ENCODE measurements at regions not wholly inside any gene's neighbourhood (a gene's known extent, or its start where the extent isn't known, plus 50 kb on each side); places are given as distances from the start of the nearest gene placed in this dataset.

DNA sequence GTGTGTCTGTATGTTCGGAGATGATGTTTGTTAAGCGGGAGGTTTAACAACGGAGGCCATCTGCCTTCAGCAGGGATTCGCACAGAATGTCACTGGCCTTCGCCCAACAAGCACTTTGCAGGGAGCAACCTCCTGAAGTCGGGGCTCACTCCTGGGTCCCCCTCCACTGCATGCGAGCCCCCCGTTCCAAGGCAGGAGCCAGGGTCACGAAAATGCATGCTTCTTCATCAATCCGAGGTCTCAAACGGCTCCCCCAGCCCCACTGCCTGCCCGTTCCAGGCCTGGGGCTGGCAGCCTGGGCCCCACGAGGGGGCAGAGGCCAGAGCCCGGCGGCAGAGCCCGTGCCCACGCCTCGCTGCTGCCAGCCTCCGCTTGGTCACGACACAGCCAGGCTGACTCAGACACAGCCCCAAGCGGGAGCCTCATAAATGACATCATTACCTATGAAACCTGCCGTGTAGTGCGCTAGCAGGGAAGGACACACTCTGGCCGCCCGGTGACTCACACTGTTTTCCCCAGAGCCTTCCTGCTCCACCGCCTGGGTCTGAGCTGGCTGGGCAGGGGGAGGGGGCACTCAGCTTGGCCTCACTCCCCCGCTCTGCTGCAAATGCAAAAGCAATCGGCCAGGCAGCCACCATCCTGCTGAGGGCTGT lies 169.5 kb upstream of the RTL1 start:
- DNase-seq, result no peak
- Mint-ChIP-seq H3K4me3 (no peak overlapping the region), H3K4me1 (peaks cover 16 to 20% of the 10 kb centered on the region in 2 donors), H3K27me3 (ENCODE audit: low read depth in 3 of 3) (peaks cover 2 to 8% (median 4%) of the 10 kb centered on the region in 3 donors), H3K9me3 (no peaks in the 10 kb centered on the region), H3K36me3 (no peaks in the 10 kb centered on the region), H3K27ac (no peak overlapping the region)

DNA sequence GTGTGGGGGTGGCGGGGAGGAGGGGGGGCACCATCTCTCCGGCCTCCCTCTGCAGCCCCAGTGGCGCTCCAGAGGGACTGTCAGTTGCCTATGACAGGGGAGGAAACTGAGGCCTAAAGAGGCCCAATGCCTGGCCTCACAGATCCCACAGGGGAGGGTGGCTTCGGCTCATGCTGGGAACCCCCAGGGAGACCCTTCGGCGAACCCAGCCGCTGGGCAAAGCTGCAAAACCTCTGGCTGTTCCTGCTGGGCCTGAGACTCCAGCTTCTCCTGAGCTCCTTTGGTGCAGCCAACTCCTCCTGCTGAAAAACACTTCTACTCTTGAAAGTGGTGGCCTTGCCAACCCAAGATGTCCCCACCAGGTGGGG lies 170.1 kb upstream of the RTL1 start:
- H3K27me3 Mint-ChIP-seq (ENCODE audit: low read depth in 3 of 3), result peaks cover 6 to 8% (median 8%) of the 10 kb centered on the region in 3 donors
- no peaks in the 10 kb centered on the region for H3K36me3 Mint-ChIP-seq
- H3K4me1 Mint-ChIP-seq, result peaks cover 16 to 20% of the 10 kb centered on the region in 2 donors
- no peak overlapping the region for H3K4me3 Mint-ChIP-seq
- no peaks in the 10 kb centered on the region for H3K9me3 Mint-ChIP-seq
- no peak overlapping the region for H3K27ac Mint-ChIP-seq
- no peak for DNase-seq

DNA sequence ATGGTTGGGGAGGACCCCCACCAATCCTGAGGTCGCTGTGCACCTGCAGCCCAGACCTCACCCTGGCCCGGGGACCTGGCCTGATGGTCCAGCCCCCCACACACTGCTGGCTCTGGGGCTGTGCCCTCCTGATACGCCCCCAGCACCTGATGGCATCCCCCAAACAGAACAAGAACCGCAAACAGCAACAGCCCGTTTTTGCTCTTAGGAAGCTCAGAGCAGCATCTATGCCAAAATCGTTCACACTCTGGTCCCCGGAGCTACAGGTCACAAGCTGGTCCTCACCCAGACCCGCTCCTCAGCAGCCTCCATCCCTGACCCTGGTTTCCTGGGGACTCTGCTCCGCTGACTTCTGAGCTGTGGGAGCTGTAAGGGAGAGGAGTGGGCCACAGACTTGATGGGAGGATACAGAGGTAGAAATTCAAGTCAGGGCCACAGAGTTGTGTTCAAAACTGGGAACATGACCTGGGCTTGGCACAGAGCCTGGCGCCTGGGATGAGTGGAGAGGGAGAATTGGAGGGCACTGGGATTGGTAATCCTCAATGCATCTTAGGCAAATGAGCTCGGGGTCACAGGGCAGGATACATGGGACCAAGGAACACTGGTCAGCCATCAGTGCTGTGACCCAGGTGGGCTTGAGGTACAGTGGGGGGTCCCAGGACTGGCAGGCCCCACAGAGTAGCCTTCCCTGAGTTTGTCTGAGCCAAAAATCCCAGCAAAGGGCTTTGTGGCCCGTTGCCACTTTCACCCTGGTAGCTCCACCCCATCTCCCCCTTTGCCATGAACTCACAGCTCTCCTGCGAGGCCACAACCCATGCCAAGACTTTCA lies 170.9 kb upstream of the RTL1 start:
- no peak overlapping the region for H3K27ac Mint-ChIP-seq
- H3K36me3 Mint-ChIP-seq, result no peaks in the 10 kb centered on the region
- no peak for DNase-seq
- peaks cover 16 to 20% of the 10 kb centered on the region in 2 donors for H3K4me1 Mint-ChIP-seq
- H3K9me3 Mint-ChIP-seq, result no peaks in the 10 kb centered on the region
- peaks cover 7 to 9% (median 8%) of the 10 kb centered on the region in 3 donors for H3K27me3 Mint-ChIP-seq (ENCODE audit: low read depth in 3 of 3)
- H3K4me3 Mint-ChIP-seq, result peak overlapping the region in 1 of 5 donors; percentile 64

DNA sequence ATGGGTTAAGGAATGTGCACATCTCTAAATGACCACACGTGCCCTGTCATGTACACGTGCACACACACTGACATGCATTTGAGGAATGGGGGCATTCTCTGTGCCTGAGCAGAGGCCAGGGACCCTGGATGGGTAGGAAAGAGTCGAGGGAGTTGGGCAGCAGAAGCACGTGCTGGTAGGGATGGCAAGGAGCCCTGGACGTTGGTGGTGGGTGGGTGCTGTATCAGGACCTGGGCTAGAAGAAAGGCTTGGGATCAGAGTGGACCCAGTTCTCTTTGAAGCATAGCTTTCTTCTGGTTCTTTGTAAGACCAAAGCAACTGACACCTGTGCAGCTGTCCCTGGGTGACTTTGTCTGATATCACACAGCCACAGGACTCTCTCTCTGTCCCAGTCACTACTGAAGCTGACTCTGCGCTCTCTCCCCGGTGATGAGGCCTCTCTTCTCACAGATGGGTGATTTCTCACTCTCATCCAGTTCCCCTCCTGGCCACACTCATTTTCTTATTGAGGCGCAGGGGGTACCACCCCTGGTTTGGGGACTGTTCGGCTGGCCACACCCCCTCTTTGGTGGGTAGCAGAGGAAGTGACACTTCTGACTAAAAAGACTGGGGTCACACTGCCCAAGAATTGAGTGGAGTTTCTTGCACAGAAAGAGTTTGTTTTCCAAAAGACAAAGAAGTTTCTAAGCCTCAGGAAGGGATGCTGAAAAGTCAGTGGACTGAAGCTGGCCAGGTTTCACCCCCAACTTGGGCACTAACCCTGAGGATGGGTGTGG lies 171.7 kb upstream of the RTL1 start:
- H3K27ac Mint-ChIP-seq, result no peak overlapping the region
- peak overlapping the region; percentile 7 to 64 (median 33) for H3K4me3 Mint-ChIP-seq
- no peaks in the 10 kb centered on the region for H3K36me3 Mint-ChIP-seq
- peaks cover 16 to 20% of the 10 kb centered on the region in 2 donors for H3K4me1 Mint-ChIP-seq
- DNase-seq, result peak in 1 of 3 donors; percentile 15
- no peaks in the 10 kb centered on the region for H3K9me3 Mint-ChIP-seq
- H3K27me3 Mint-ChIP-seq (ENCODE audit: low read depth in 3 of 3), result peaks cover 9 to 12% (median 9%) of the 10 kb centered on the region in 3 donors

DNA sequence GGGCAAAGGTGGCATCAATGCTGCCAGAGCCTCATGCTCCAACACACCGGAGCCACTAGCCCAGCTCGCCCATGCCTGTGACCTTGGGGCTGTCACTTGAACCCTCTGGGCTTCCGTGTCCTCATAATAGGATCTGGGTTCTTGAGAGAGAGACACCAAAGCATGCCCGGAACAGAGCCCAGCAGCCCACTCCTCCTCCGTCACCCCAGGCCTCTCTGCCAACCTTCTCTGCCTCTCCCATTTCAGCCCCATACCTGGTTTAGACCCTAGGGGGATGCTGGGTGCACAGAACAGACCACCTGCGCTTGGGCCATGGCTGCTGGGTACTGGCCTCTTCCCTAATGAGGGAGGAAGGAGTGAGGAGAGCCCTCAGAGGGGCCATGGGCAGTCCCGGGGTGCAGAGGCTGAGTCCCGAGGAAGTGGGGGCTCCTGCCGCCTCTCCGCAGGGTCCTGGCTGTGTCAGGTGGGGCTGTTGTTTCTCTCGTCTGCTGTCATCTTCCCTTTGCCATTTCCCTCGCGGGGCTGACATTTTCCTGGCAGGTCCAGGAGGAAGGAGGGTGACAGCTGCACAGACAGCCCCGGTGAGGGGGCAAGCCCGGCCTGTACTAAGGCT lies 172.4 kb upstream of the RTL1 start:
- peaks cover 9 to 10% (median 9%) of the 10 kb centered on the region in 3 donors for H3K27me3 Mint-ChIP-seq (ENCODE audit: low read depth in 3 of 3)
- DNase-seq, result no peak
- H3K36me3 Mint-ChIP-seq, result no peaks in the 10 kb centered on the region
- H3K4me1 Mint-ChIP-seq, result peaks cover 16 to 20% of the 10 kb centered on the region in 2 donors
- no peak overlapping the region for H3K27ac Mint-ChIP-seq
- peak overlapping the region in 3 of 5 donors; percentile 33 to 64 (median 49) for H3K4me3 Mint-ChIP-seq
- H3K9me3 Mint-ChIP-seq, result no peaks in the 10 kb centered on the region

DNA sequence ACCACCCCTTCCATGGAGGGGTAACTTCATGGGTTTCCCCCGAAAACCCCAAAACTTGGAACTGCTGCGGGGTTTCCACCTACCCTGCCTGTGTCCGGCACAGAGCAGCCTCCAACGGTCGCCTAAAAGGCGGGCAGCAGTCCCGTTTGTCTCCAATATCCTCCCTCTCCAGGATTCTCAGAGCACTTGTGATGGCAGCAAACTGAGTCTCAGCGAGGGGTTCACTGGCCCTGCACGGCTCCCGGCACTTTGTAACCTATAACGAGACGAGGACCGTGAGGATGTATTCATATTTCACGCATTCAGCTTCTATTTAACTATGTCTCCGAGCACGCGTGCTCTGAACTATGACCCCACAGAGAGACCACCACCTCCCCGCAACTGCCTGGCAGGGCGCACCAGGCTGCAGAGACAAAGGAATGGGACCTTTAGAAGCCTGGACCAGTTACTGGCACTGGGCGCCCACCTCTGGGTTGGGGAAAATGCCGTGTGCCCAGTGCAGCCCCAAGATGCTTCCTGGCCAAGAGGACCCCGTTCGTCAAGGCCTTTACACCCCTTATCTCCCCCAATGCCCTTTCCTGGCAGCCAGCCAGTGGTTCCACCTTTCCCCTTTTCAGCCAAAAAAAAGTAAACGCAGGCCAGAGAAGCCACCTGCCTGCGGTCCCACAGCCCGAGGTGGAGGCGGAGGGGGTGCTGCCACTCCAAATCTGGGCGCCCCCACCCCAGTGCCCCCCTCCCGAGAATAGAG lies 173.1 kb upstream of the RTL1 start:
- no peaks in the 10 kb centered on the region for H3K36me3 Mint-ChIP-seq
- DNase-seq, result no peak
- H3K9me3 Mint-ChIP-seq, result no peaks in the 10 kb centered on the region
- no peak overlapping the region for H3K27ac Mint-ChIP-seq
- peaks cover 16 to 20% of the 10 kb centered on the region in 2 donors for H3K4me1 Mint-ChIP-seq
- peaks cover 9 to 11% (median 10%) of the 10 kb centered on the region in 3 donors for H3K27me3 Mint-ChIP-seq (ENCODE audit: low read depth in 3 of 3)
- H3K4me3 Mint-ChIP-seq, result peak overlapping the region in 3 of 5 donors; percentile 38 to 46 (median 44)

DNA sequence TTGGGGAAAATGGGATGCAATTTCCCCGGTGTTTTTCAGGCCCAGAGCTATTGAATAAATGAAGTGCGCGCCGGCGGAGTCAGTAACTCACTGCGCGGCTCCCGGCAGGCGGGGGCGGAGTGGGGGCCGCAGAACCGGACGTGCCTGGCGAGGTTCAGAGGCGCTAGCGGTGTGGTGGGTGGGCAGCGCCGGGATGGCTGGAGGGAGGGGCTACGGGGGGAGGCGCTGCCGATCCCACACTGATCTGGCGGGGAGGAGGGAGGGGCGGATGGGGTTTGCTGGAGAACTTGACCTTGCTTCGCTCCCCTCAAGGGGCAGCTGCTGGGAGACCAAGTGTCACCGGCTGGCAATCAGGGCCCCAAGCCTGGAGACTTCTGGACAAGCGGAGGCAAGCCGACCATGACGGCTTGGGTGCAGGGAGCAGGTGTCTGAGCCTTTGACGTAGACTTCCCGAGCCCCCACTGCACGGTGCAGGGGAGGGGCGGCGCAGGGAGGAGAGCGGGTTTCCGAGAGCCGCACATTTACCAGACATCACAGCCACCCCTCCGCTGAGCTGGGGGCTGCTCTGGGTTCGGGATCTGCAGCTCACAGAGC lies 174.1 kb upstream of the RTL1 start:
- Mint-ChIP-seq H3K27me3 (ENCODE audit: low read depth in 3 of 3) (peaks cover 10 to 11% (median 10%) of the 10 kb centered on the region in 3 donors), H3K36me3 (no peaks in the 10 kb centered on the region), H3K9me3 (no peaks in the 10 kb centered on the region), H3K4me3 (peak overlapping the region; percentile 30 to 64 (median 45)), H3K4me1 (peaks cover 16 to 20% of the 10 kb centered on the region in 2 donors), H3K27ac (no peak overlapping the region)
- peak; percentile 3 to 6 (median 5) for DNase-seq

DNA sequence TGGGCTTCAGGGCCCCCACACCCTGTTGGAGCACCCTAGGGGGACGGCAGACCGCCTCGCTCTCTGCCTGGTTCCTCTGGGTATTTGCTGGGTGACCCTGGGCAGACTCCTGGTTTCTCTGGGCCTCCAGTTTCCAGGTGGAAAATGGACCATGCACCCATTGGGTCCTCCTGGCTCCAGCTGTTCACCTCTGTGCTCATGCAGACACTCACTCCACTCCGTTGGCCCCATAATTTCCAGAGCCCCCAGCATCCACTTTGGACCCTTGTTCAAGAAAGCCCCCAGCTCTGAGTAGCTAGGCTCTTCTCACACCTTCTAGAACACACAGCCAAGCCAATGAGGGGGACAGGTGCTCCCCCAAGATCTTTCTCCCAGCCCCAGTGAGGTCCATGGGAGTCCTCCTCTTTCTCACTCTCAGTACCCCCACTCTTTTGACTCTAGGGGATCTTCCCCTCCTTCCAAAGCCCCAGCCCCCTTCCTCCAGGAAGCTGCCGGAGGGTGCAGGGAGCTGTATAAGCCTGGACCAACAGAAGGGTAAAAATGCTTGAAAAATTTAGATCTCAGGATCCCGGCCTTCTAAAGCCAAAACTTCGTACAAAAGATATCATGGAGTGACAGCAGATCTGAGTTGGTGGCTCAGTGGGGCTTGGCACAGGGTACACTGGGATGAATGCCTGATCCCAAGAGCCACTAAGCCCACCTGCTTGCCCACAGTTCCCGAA lies 174.8 kb upstream of the RTL1 start:
- Mint-ChIP-seq H3K27me3 (ENCODE audit: low read depth in 3 of 3) (peaks cover 10 to 11% (median 10%) of the 10 kb centered on the region in 3 donors), H3K27ac (no peak overlapping the region), H3K9me3 (no peaks in the 10 kb centered on the region), H3K36me3 (no peaks in the 10 kb centered on the region), H3K4me3 (peak overlapping the region in 3 of 5 donors; percentile 34 to 45 (median 36)), H3K4me1 (peaks cover 16 to 20% of the 10 kb centered on the region in 2 donors)
- DNase-seq, result no peak

DNA sequence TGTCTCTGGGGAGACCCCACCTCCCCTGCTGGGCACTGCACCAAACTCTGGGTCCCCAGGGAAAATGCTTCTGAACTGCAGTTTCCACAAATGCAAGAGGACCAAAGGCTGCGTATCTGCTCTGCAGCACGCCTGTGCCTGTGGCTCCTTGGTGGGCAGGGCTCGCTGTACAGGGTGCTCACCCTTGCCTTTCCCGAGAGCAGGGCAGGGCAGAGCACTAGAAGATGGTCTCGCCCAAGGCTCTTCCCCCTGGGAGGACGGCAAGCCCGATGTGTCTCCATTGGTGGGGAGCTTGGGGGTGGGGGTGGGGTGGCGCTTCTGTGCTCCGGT lies 175.3 kb upstream of the RTL1 start:
- H3K36me3 Mint-ChIP-seq, result no peaks in the 10 kb centered on the region
- no peak for DNase-seq
- H3K27ac Mint-ChIP-seq, result no peak overlapping the region
- H3K9me3 Mint-ChIP-seq, result no peaks in the 10 kb centered on the region
- H3K4me3 Mint-ChIP-seq, result no peak overlapping the region
- H3K4me1 Mint-ChIP-seq, result peaks cover 16 to 20% of the 10 kb centered on the region in 2 donors
- peaks cover 10 to 11% (median 10%) of the 10 kb centered on the region in 3 donors for H3K27me3 Mint-ChIP-seq (ENCODE audit: low read depth in 3 of 3)

DNA sequence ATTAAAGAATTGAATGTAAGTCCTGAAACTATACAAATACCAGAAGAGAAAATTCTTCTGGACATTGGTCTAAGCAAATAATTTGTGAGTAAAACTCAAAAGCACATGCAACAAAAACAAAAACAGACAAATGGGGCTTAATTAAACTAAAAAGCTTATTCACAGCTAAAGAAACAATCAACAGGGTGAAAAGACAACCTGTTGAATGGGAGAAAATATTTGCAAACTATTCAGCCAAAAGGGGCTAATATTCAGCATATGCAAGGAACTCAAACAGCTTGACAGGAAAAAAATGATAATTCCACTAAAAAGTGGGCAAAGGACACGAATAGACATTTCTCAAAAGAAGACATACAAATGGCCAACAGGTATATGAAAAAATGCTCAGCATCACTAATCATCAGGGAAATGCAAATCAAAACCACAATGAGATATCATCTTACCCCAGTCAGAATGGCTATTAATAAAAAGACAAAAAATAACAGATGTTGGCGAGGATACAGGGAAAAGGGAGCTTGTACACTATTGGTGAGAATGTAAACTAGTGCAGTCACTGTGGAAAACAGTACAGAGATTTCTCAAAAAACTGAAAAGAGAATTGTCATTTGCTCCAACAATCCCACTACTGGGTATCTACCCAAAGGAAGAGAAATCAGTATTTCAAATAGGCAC lies 177.5 kb upstream of the RTL1 start:
- Mint-ChIP-seq H3K36me3 (no peaks in the 10 kb centered on the region), H3K4me3 (no peak overlapping the region), H3K27me3 (ENCODE audit: low read depth in 3 of 3) (peaks cover 9 to 15% (median 12%) of the 10 kb centered on the region in 3 donors), H3K9me3 (no peaks in the 10 kb centered on the region), H3K27ac (no peak overlapping the region), H3K4me1 (peaks cover 5 to 8% of the 10 kb centered on the region in 2 donors)
- no peak for DNase-seq

DNA sequence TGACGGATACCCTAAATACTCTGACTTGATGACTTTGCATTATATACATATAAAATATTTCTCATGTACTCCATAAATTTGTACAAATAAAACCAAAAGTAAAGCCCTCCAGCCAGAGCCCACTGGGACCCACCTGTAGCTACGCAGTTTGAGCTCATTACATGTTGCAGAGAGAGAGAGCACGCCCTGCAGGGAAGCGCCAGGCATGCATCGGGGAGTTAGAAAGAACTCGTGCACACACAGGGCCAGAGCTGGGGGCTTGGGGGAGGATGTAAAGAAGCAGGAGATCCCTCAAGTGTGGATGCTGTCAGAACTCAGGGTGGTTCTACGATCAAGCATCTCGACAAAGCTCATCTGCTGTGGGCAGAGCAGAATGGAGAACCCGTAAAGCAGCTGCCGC lies 178.5 kb upstream of the RTL1 start:
- Mint-ChIP-seq H3K27ac (no peak overlapping the region), H3K4me3 (no peak overlapping the region), H3K4me1 (peaks cover 5% of the 10 kb centered on the region in 2 donors), H3K27me3 (ENCODE audit: low read depth in 3 of 3) (peaks cover 9 to 12% (median 12%) of the 10 kb centered on the region in 3 donors), H3K36me3 (no peaks in the 10 kb centered on the region), H3K9me3 (no peaks in the 10 kb centered on the region)
- DNase-seq, result no peak

Data from immature natural killer cell (primary cell).